NCI-H2196 treated with DMSO at 0.1 percent for 48 hours (cell line): ENCODE measurements at regions not wholly inside any gene's neighbourhood (a gene's known extent, or its start where the extent isn't known, plus 50 kb on each side); places are given as distances from the start of the nearest gene placed in this dataset.
"Not testable (repeated sequence)": the region's sequence is repeated elsewhere in the genome, so short reads cannot be mapped to it uniquely, and the experiment has no call there.

Experiments used
- DNase-seq: peaks from one replicate; lab custom pipeline; 2025; ENCODE audit not compliant: unreplicated experiment; lab: John Stamatoyannopoulos, UW

GRCh38 chr20:52054123-52054522, 137.5 kb downstream of the ZFP64 start:
- no peak for DNase-seq

GRCh38 chr20:52049001-52049731, 142.4 kb downstream of the ZFP64 start:
- no peak for DNase-seq

GRCh38 chr20:52047811-52048764, 143.5 kb downstream of the ZFP64 start:
- DNase-seq: no peak

GRCh38 chr20:52041966-52042365, 149.6 kb downstream of the ZFP64 start:
- no peak for DNase-seq

GRCh38 chr20:52039790-52040189, 151.8 kb downstream of the ZFP64 start:
- DNase-seq: no peak

- DNase-seq: not testable (repeated sequence)
These were observed 152.9 kb downstream of the ZFP64 start for GRCh38 chr20:52038632-52039031.

DNA sequence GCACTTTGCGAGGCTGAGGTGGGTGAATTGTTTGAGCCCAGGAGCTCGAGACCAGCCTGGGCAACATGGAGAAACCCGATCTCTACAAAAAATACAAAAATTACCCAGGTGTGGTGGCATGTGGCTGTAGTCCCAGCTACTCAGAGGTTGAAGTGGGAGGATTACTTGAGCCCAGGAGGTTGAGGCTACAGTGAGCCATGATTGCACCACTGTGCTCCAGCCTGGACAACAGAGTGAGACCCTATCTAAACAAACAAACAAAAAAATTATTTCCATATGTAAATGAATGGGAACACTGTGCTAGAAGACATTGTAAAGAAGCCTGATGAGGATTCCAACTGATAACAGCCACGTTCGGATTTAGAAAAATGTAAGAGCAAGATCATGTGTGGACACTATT, 154.2 kb downstream of the ZFP64 start:
- DNase-seq: no peak

- no peak for DNase-seq
These were observed 155.6 kb downstream of the ZFP64 start for GRCh38 chr20:52035977-52036376.

DNA sequence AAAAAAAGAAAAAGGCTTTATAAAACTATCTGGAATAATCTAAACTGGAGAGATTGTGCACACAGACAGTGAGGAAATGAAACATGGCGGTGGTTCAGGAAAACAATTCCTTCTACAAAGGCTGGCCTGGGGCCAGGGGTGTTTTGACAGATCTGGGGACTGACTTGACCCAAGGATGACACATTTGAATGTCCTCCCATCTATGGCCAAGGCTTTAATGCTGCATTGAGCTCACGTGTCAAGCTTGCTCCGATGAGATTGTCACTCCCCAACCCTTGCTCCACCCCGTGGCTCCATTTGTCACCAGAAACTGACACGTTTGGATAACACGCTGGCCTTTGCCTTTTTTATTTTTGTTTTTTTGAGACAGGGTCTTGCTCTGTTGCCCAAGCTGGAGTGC, 156.1 kb downstream of the ZFP64 start:
- DNase-seq: no peak

DNA sequence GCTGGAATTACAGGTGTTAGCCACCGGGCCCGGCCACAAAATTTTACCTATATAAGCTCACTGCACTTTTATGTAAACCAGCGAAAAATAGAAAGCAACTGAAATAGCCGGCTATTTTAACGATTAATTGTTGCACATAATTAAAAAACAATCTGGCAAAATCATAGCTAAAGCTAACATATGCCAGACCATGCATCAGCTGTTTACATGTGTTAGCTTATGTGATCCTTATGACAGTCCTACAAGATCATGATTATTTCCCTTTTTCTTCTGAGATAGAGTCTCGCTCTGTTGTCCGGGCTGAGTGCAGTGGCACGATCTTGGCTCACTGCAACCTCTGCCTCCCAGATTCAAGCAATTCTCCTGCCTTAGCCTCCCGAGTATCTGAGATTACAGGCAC, 157.0 kb downstream of the ZFP64 start:
- no peak for DNase-seq

- DNase-seq: no peak
These were observed 158.3 kb downstream of the ZFP64 start for GRCh38 chr20:52033313-52033712.

DNA sequence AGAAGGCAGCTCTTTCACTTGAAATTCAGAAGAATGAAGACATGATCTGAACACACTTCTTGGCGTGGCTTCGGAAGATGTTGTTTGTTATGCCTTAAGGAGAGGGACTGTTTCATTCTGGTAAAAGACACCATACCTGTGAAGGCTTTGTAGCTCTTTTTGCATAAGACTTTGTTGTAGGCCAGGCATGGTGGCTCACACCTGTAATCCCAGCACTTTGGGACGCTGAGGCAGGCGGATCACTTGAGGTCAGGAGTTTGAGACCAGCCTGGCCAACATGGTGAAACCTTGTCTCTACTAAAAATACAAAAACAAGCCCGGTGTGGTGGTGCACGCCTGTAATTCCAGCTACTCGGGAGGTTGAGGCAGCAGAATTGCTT, 159.3 kb downstream of the ZFP64 start:
- DNase-seq: not testable (repeated sequence)

DNA sequence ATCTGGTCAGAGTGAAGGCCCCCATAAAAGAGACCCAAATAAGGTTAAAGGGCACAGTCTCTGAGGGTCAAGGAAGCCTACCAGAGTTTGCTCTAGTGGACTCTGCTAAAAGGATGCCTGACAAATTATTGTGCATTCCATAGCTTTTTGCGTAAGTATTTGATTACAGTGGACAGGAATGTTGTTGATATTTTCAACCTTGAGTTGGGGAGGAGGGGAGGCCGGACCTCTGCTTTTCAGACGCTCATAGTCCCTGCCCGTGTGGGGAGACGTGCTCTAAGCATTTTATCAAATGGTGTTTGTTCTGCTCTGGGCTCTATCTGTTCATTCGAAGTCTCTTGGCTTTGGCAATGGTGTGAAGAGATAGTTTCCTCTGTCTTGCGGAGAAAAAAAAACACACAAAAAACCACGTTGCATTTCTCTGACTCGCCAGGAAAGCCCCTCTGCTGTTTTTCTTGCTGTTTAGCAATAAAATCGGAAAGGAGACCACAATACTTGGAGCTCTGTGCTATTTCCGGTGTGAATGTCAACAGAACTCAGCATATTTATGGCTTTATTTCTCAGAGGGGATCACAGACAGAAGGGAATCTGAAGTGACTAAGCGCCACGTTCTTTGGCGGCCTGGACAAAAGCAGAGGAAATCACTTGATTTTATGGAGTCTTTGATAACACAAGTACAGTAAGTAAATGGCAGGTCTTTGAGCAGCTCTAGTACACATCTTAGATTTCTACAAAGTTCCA, 159.8 kb downstream of the ZFP64 start:
- DNase-seq: no peak

- no peak for DNase-seq
These were observed 160.4 kb downstream of the ZFP64 start for GRCh38 chr20:52031206-52031562.

- not testable (repeated sequence) for DNase-seq
These were observed 162.4 kb downstream of the ZFP64 start for GRCh38 chr20:52029129-52029528.

DNA sequence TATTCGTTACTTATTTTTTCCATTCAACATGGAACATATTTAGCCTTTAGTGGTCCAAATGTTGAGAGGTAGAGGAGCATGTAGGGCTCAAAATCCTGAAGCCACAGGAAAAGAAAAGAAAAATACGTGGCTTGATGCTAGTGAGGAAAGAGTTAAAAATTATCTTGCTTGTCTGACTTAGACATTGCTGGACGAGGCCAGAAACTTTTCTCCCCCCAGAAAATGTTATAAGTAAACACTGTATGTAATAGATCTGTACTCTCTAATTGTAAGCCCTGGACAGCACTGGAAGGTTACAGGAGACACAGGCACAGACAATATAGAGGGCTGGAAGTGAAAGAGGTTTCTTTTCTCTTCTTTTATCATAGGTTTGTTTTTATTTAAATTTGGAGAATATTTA, 165.6 kb downstream of the ZFP64 start:
- no peak for DNase-seq

- no peak for DNase-seq
These were observed 172.3 kb downstream of the ZFP64 start for GRCh38 chr20:52019313-52019712.

GRCh38 chr20:52017669-52018317, 173.8 kb downstream of the ZFP64 start:
- DNase-seq: no peak

- no peak for DNase-seq
These were observed 175.6 kb downstream of the ZFP64 start for GRCh38 chr20:52016022-52016421.

DNA sequence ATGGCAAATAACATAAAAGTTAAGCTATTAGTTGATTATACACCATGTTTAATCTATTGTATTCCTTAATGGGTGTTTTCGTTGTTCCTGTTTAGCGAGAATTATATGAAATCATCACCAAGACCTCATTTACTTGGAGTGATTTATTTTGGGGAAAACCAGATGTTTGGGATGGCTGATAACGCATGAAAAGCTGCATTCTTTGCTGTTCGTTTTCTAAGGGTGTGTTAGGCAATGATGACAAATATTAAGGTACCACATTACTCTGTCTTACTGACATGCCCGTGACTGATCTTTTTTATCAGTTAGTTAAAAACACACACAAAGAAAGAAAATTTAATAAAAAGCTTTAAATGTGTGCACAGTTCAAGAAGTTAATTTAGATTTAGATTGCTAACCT, 176.4 kb downstream of the ZFP64 start:
- DNase-seq: no peak

DNA sequence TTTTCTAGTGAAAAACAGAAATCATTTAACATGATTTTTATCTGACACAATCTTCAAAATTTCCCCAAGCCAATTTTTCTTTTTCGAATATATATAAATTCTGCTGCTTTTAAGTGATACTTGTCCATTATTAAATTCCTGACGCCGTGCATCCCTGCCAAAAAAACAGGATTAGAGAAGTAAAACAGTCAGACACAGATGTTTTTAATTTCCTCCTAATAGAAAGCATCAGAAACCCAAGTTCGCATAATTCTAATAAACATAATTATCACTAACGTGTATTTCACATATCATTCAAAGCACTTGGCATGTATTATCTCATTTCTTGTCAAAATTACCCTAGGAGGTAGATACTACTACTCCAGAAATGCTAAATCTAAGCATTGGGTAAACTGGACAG, 179.5 kb downstream of the ZFP64 start:
- no peak for DNase-seq
